ENCODE measurements at regions not wholly inside any gene's neighbourhood (a gene's known extent, or its start where the extent isn't known, plus 50 kb on each side); places are given as distances from the start of the nearest gene placed in this dataset.

DNA sequence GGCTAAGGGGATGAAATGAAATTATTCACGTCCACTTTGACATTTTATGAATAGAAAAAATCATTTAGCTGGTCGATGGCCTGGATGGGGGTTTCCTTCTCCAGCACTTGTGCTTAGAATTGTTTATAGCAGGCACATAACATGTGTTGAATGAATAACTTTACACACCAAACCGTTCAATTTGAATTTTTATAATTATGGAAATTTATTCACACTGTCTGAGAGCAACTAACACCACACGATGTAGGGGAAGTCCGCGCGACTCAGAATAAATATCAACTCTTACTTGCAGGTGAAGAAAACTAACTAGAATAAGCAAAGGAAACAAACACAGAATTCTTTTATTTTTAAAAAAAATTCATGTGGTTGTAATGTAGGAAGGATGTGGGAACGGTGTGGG, 81.3 kb downstream of the MINAR1 start:
- TF ChIP-seq, protein P1, sequence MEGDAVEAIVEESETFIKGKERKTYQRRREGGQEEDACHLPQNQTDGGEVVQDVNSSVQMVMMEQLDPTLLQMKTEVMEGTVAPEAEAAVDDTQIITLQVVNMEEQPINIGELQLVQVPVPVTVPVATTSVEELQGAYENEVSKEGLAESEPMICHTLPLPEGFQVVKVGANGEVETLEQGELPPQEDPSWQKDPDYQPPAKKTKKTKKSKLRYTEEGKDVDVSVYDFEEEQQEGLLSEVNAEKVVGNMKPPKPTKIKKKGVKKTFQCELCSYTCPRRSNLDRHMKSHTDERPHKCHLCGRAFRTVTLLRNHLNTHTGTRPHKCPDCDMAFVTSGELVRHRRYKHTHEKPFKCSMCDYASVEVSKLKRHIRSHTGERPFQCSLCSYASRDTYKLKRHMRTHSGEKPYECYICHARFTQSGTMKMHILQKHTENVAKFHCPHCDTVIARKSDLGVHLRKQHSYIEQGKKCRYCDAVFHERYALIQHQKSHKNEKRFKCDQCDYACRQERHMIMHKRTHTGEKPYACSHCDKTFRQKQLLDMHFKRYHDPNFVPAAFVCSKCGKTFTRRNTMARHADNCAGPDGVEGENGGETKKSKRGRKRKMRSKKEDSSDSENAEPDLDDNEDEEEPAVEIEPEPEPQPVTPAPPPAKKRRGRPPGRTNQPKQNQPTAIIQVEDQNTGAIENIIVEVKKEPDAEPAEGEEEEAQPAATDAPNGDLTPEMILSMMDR (IDR thresholded peaks at IDR 0.05) = no peak
- no peak for TF ChIP-seq POLR2A (IDR thresholded peaks at IDR 0.05)
- TF ChIP-seq POLR2AphosphoS5 (IDR thresholded peaks at IDR 0.05) = no peak
